CD4-positive, alpha-beta T cell treated with Interleukin-10 for 1 hour (primary cell): ENCODE measurements at regions not wholly inside any gene's neighbourhood (a gene's known extent, or its start where the extent isn't known, plus 50 kb on each side); places are given as distances from the start of the nearest gene placed in this dataset.

ENCODE experiments used
- DNase-seq: peaks from one replicate; pipeline ENCODE4 v3.0.0-alpha.2; 2020

- no peak for DNase-seq
Observed at GRCh38 chr10:71028066-71028465, 139.7 kb upstream of the PCBD1 start.

GRCh38 chr10:71029411-71029892 lies 141.1 kb upstream of the PCBD1 start:
- no peak for DNase-seq

- DNase-seq = no peak
Observed at GRCh38 chr10:71029907-71030306, 141.5 kb upstream of the PCBD1 start.

GRCh38 chr10:71031026-71031425 lies 142.7 kb upstream of the PCBD1 start:
- DNase-seq = no peak

GRCh38 chr10:71031603-71032002 lies 143.2 kb upstream of the PCBD1 start:
- DNase-seq = no peak

GRCh38 chr10:71032887-71033286 lies 144.5 kb upstream of the PCBD1 start:
- no peak for DNase-seq

GRCh38 chr10:71033396-71033980 lies 145.1 kb upstream of the PCBD1 start:
- DNase-seq = no peak

- DNase-seq = no peak
Observed at GRCh38 chr10:71035511-71036296, 147.3 kb upstream of the PCBD1 start.

- DNase-seq = no peak
Observed at GRCh38 chr10:71036297-71036966, 148.1 kb upstream of the PCBD1 start.

GRCh38 chr10:71038091-71038633 lies 149.8 kb upstream of the PCBD1 start:
- DNase-seq = no peak

- no peak for DNase-seq
Observed at GRCh38 chr10:71038921-71039320, 150.6 kb upstream of the PCBD1 start.

GRCh38 chr10:71039551-71039950 lies 151.2 kb upstream of the PCBD1 start:
- DNase-seq = no peak

GRCh38 chr10:71040343-71040742 lies 152.0 kb upstream of the PCBD1 start:
- DNase-seq = no peak

- DNase-seq = no peak
Observed at GRCh38 chr10:71040846-71041605, 152.7 kb upstream of the PCBD1 start.

GRCh38 chr10:71042216-71042615 lies 153.9 kb upstream of the PCBD1 start:
- no peak for DNase-seq

- no peak for DNase-seq
Observed at GRCh38 chr10:71042699-71043098, 154.3 kb upstream of the PCBD1 start.

- no peak for DNase-seq
Observed at GRCh38 chr10:71043858-71044257, 155.5 kb upstream of the PCBD1 start.

GRCh38 chr10:71044720-71045119 lies 156.4 kb upstream of the PCBD1 start:
- DNase-seq = no peak

GRCh38 chr10:71045204-71045809 lies 156.9 kb upstream of the PCBD1 start:
- no peak for DNase-seq

- DNase-seq = no peak
Observed at GRCh38 chr10:71045936-71046335, 157.6 kb upstream of the PCBD1 start.

- DNase-seq = no peak
Observed at GRCh38 chr10:71046747-71047146, 158.4 kb upstream of the PCBD1 start.

GRCh38 chr10:71048971-71049615 lies 160.7 kb upstream of the PCBD1 start:
- no peak for DNase-seq
